Trophoblast cell (in vitro differentiated cells and primary cell): ENCODE measurements at regions not wholly inside any gene's neighbourhood (a gene's known extent, or its start where the extent isn't known, plus 50 kb on each side); places are given as distances from the start of the nearest gene placed in this dataset.
A peak's percentile ranks its signal among the peaks of the same experiment; 100 is the strongest.

Experiments used
- DNase-seq, 2 donors: peaks; one replicate each; pipeline ENCODE4 v3.0.0-alpha.2; 2016
- H2AFZ ChIP-seq: 2 replicates; pipeline ENCODE4 v1.6.1; 2013; ENCODE audit warnings: low read length, moderate library complexity, mild to moderate bottlenecking; ENCODE audit not compliant: insufficient read depth, poor library complexity
- H2AK5ac ChIP-seq: 2 replicates; pipeline ENCODE4 v1.6.1; 2013; ENCODE audit warnings: mild to moderate bottlenecking, low read length
- H2BK120ac ChIP-seq: 2 replicates; pipeline ENCODE4 v1.6.1; 2013; ENCODE audit warnings: low read length, mild to moderate bottlenecking, moderate library complexity; ENCODE audit not compliant: insufficient read depth, poor library complexity
- H2BK12ac ChIP-seq: 2 replicates; pipeline ENCODE4 v1.6.1; 2013; ENCODE audit warnings: mild to moderate bottlenecking, low read length, moderate library complexity
- H2BK5ac ChIP-seq: 2 replicates; pipeline ENCODE4 v1.6.1; 2013; ENCODE audit warnings: low read length, low read depth, moderate library complexity, mild to moderate bottlenecking; ENCODE audit not compliant: poor library complexity
- H3K14ac ChIP-seq: 2 replicates; pipeline ENCODE4 v1.6.1; 2013; ENCODE audit warnings: mild to moderate bottlenecking, low read length
- H3K18ac ChIP-seq: 2 replicates; pipeline ENCODE4 v1.6.1; 2013; ENCODE audit warnings: mild to moderate bottlenecking, low read length
- H3K23ac ChIP-seq: 2 replicates; pipeline ENCODE4 v1.6.1; 2013; ENCODE audit warnings: low read length
- H3K27ac ChIP-seq: 2 replicates; pipeline ENCODE4 v1.5.1; 2013; ENCODE audit warnings: low read depth, mild to moderate bottlenecking, inconsistent platforms, low read length, moderate library complexity
- H3K27me3 ChIP-seq: 2 replicates; pipeline ENCODE4 v1.6.1; 2013; ENCODE audit warnings: inconsistent platforms, mild to moderate bottlenecking, low read length, moderate library complexity; ENCODE audit not compliant: insufficient read depth
- H3K36me3 ChIP-seq, 2 experiments: 1 replicate in 1 of 2; 2 replicates in 1 of 2; pipeline ENCODE4 v1.6.1; 2013; ENCODE audit warnings: low read length in 2 of 2, mild to moderate bottlenecking in 2 of 2, moderate library complexity in 1 of 2; ENCODE audit not compliant: insufficient read depth in 2 of 2, control insufficient read depth in 1 of 2
- H3K4ac ChIP-seq: 2 replicates; pipeline ENCODE4 v1.6.1; 2013; ENCODE audit warnings: low read depth, mild to moderate bottlenecking, low read length, moderate library complexity
- H3K4me1 ChIP-seq, 2 experiments: 1 replicate in 1 of 2; 2 replicates in 1 of 2; pipeline ENCODE4 v1.6.1; 2013; ENCODE audit warnings: low read length in 2 of 2, mild to moderate bottlenecking in 2 of 2, moderate library complexity in 1 of 2; ENCODE audit not compliant: insufficient read depth in 2 of 2, control insufficient read depth in 1 of 2
- H3K4me2 ChIP-seq: 2 replicates; pipeline ENCODE4 v1.6.1; 2013; ENCODE audit warnings: inconsistent platforms, mild to moderate bottlenecking, low read length, moderate library complexity
- H3K4me3 ChIP-seq: 2 replicates; pipeline ENCODE4 v1.5.1; 2013; ENCODE audit warnings: mild to moderate bottlenecking, low read depth, low read length, inconsistent platforms
- H3K79me1 ChIP-seq: one replicate; pipeline ENCODE4 v1.6.1; 2013; ENCODE audit warnings: low read length
- H3K79me2 ChIP-seq: 2 replicates; pipeline ENCODE4 v1.6.1; 2013; ENCODE audit warnings: low read length, mild to moderate bottlenecking; ENCODE audit not compliant: control insufficient read depth, insufficient read depth, poor library complexity
- H3K9ac ChIP-seq: 2 replicates; pipeline ENCODE4 v1.6.1; 2013; ENCODE audit warnings: mild to moderate bottlenecking, low read length
- H3K9me3 ChIP-seq: 2 replicates; pipeline ENCODE4 v1.6.1; 2013; ENCODE audit warnings: low read depth, mild to moderate bottlenecking, control low read depth, inconsistent platforms, low read length; ENCODE audit not compliant: insufficient read depth
- H4K12ac ChIP-seq: 2 replicates; pipeline ENCODE4 v1.6.1; 2013; ENCODE audit warnings: low read depth, mild to moderate bottlenecking, low read length, moderate library complexity
- H4K8ac ChIP-seq: 2 replicates; pipeline ENCODE4 v1.6.1; 2013; ENCODE audit warnings: low read depth, mild to moderate bottlenecking, low read length, moderate library complexity
- H4K91ac ChIP-seq: one replicate; pipeline ENCODE4 v1.6.1; 2013; ENCODE audit warnings: low read depth, mild to moderate bottlenecking, low read length, moderate library complexity
- WGBS: extraction: QIAGEN DNeasy Blood & Tissue Kit; methylation state at CpG from one replicate; pipeline ENCODE4 v1.1.7; 2013; ENCODE audit warnings: missing lambda C conversion rate; ENCODE audit not compliant: insufficient read length, insufficient coverage; ENCODE audit errors: extremely low coverage; 5-methylcytosine and 5-hydroxymethylcytosine counted together

DNA sequence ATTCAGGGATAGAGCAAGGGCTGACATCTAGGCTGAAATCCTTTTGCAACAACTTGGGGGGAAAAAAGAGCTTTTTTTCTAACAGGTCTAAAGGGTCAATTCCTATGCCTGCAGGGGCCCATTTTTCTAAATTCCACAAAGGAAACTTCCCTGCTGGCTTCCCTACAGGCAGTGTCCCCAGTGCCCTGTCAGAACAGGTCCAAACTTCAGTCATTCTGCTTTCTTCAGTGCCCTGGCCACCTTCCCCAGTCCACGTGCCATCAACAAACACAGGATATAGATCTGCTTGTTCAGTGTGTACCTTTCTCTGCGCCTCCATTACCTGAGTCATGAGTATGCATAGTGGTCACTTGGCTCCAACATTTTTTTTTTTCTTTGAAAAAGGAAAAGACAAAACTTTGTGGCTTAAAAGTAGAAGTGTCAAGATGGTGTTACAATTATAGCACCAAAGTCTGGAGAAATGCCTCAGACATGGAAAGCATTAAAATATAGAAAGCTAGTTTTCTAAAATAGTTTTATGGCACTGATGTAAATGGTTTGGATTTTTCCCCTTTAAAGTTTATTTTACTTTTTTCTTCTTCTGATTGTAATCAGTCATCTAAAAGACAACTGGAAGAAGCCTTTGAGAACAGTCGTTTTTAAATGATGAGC is 84.0 kb upstream of the JADE1 start:
- H2BK12ac ChIP-seq = no peak overlapping the region
- H2AK5ac ChIP-seq = no peak overlapping the region
- no peak overlapping the region for H4K8ac ChIP-seq
- WGBS = no CpG with 5 or more reads among the region's 3 CpGs
- H3K14ac ChIP-seq = no peak overlapping the region
- H3K36me3 ChIP-seq = no peaks in the 10 kb centered on the region
- H2BK120ac ChIP-seq = no peak overlapping the region
- H3K4ac ChIP-seq = no peak overlapping the region
- no peak overlapping the region for H3K27ac ChIP-seq
- no peak overlapping the region for H4K12ac ChIP-seq
- peak in 1 of 2 donors; percentile 5 for DNase-seq
- H2AFZ ChIP-seq = no peak overlapping the region
- H4K91ac ChIP-seq = no peak overlapping the region
- H3K4me1 ChIP-seq = peaks cover 2 to 4% of the 10 kb centered on the region in 2 experiments
- no peak overlapping the region for H3K18ac ChIP-seq
- H3K79me2 ChIP-seq = no peaks in the 10 kb centered on the region
- no peak overlapping the region for H3K4me2 ChIP-seq
- H3K4me3 ChIP-seq = no peak overlapping the region
- peaks cover 3% of the 10 kb centered on the region for H3K79me1 ChIP-seq
- H3K23ac ChIP-seq = no peak overlapping the region
- no peak overlapping the region for H3K9ac ChIP-seq
- no peaks in the 10 kb centered on the region for H3K9me3 ChIP-seq
- H3K27me3 ChIP-seq = no peaks in the 10 kb centered on the region
- no peak overlapping the region for H2BK5ac ChIP-seq

DNA sequence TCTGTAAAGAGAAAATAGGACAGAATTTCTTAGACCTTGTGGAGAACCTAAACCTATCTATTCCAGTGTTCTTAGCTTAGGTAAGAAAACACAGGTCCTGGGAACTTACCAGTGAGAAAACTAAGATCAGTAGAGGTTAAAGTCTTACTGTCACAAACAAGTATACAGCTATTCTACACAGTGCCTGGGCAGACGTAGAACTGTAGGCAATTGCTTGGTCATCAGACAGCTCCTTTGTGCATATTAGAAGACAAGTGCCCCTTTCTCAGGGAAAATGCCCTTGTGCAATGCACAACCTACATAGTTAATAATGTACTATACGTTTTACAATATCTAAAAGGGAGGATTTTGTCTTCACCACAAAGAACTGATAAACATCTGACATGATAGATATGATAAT is 86.6 kb upstream of the JADE1 start:
- no peak overlapping the region for H3K27ac ChIP-seq
- no peaks in the 10 kb centered on the region for H3K9me3 ChIP-seq
- no peak overlapping the region for H2AFZ ChIP-seq
- no peak overlapping the region for H4K12ac ChIP-seq
- H2BK5ac ChIP-seq = no peak overlapping the region
- no peak overlapping the region for H3K9ac ChIP-seq
- no peak overlapping the region for H3K4ac ChIP-seq
- no peak overlapping the region for H4K91ac ChIP-seq
- no peak overlapping the region for H2AK5ac ChIP-seq
- H4K8ac ChIP-seq = no peak overlapping the region
- peaks cover 2 to 4% of the 10 kb centered on the region in 2 experiments for H3K4me1 ChIP-seq
- no peaks in the 10 kb centered on the region for H3K36me3 ChIP-seq
- no peak overlapping the region for H3K23ac ChIP-seq
- H3K79me2 ChIP-seq = no peaks in the 10 kb centered on the region
- H3K14ac ChIP-seq = no peak overlapping the region
- WGBS = no CpG with 5 or more reads among the region's 2 CpGs
- no peak overlapping the region for H2BK120ac ChIP-seq
- no peak overlapping the region for H3K4me2 ChIP-seq
- H2BK12ac ChIP-seq = no peak overlapping the region
- no peaks in the 10 kb centered on the region for H3K27me3 ChIP-seq
- no peak for DNase-seq
- H3K18ac ChIP-seq = no peak overlapping the region
- peaks cover 3% of the 10 kb centered on the region for H3K79me1 ChIP-seq
- no peak overlapping the region for H3K4me3 ChIP-seq

DNA sequence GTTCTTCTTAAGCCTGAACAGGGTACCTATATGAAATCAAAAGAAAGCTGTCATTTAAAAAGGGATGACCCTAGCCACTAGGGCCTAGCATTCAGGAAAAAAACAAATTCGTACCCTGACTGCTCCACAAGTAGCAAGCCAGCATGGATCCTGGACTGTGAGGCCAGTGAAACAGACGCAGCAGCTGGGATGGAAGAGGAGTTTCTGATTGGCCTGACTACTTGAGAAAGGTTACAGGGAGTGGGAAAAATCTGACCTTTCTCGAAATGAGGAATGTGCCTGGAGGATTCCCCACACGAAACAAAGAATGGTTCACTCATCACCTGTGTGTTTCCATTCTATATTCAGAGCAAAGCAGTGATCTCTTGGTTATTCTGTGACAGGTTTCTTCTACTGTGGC is 87.6 kb upstream of the JADE1 start:
- Histone ChIP-seq H2AK5ac (no peak overlapping the region), H3K18ac (no peak overlapping the region), H2BK5ac (no peak overlapping the region), H4K8ac (no peak overlapping the region), H4K91ac (no peak overlapping the region), H3K4me2 (no peak overlapping the region), H2AFZ (no peak overlapping the region), H3K4me3 (no peak overlapping the region), H3K9ac (no peak overlapping the region), H3K4me1 (peaks cover 2 to 4% of the 10 kb centered on the region in 2 experiments), H3K23ac (no peak overlapping the region), H3K79me2 (no peaks in the 10 kb centered on the region), H3K9me3 (no peaks in the 10 kb centered on the region), H3K36me3 (no peaks in the 10 kb centered on the region), H3K27ac (peak overlapping the region; percentile 39), H3K4ac (no peak overlapping the region), H3K14ac (no peak overlapping the region), H2BK12ac (no peak overlapping the region), H3K27me3 (no peaks in the 10 kb centered on the region), H2BK120ac (no peak overlapping the region), H4K12ac (no peak overlapping the region), H3K79me1 (peaks cover 3% of the 10 kb centered on the region)
- no CpG with 5 or more reads among the region's 4 CpGs for WGBS
- DNase-seq = peak in 1 of 2 donors; percentile 23

DNA sequence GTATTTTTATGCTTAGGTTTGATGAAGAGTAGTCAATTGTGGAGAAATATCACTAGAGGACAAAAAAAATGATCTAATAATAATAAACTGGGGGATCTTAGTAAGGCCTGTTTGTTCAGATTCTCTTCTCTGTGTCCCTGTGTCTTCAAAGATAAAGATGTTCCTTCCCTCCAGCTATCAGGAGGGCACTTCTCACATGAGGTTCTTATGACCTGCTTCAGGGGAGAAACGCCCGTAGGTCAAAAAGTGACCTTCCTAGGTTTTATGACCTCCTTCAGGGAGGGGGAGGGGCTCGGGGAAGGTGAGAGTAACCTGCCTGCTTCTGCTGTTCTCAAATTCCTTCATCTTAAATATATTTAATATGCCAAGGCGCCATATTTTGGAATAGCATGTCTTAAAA is 89.2 kb upstream of the JADE1 start:
- Histone ChIP-seq H2BK12ac (no peak overlapping the region), H3K4me1 (peaks cover 0 to 4% of the 10 kb centered on the region in 2 experiments), H3K9me3 (no peaks in the 10 kb centered on the region), H3K27ac (no peak overlapping the region), H3K27me3 (no peaks in the 10 kb centered on the region), H2AFZ (no peak overlapping the region), H3K4ac (no peak overlapping the region), H2AK5ac (no peak overlapping the region), H3K4me3 (no peak overlapping the region), H3K23ac (no peak overlapping the region), H3K9ac (no peak overlapping the region), H3K79me2 (no peaks in the 10 kb centered on the region), H4K8ac (no peak overlapping the region), H4K12ac (no peak overlapping the region), H3K4me2 (no peak overlapping the region), H2BK5ac (no peak overlapping the region), H2BK120ac (peak overlapping the region; percentile 33), H3K14ac (no peak overlapping the region), H3K18ac (no peak overlapping the region), H3K36me3 (no peaks in the 10 kb centered on the region), H3K79me1 (peaks cover 5% of the 10 kb centered on the region), H4K91ac (no peak overlapping the region)
- DNase-seq = no peak
- no CpG with 5 or more reads among the region's 4 CpGs for WGBS
